BE2C (cell line): ENCODE measurements at regions not wholly inside any gene's neighbourhood (a gene's known extent, or its start where the extent isn't known, plus 50 kb on each side); places are given as distances from the start of the nearest gene placed in this dataset.

Experiments
- DNase-seq: peaks from one replicate; pipeline ENCODE4 v3.0.0-alpha.2; 2020
- H3K27me3 ChIP-seq: fragments of 250-450 bp; sonication (Bioruptor Pico); 2 replicates; pipeline ENCODE4 v1.5.1; 2020; ENCODE audit warnings: mild to moderate bottlenecking
- H3K36me3 ChIP-seq: fragments of 250-450 bp; sonication (Bioruptor Pico); 2 replicates; pipeline ENCODE4 v1.5.1; 2020; ENCODE audit warnings: mild to moderate bottlenecking
- H3K4me1 ChIP-seq: fragments of 250-450 bp; sonication (Bioruptor Pico); 2 replicates; pipeline ENCODE4 v1.5.1; 2020
- H3K4me3 ChIP-seq: 2 replicates; pipeline ENCODE4 v1.5.1; 2011; ENCODE audit warnings: low read depth, low read length
- H3K9me3 ChIP-seq: fragments of 250-450 bp; sonication (Bioruptor Pico); 2 replicates; pipeline ENCODE4 v1.5.1; 2020
- CTCF ChIP-seq: IDR thresholded peaks from 2 replicates; pipeline ENCODE4 v1.5.1; 2012; ENCODE audit warnings: mild to moderate bottlenecking, low read depth, low read length

GRCh38 chr9:109599131-109599530, 101.0 kb upstream of the PTPN3 start:
- H3K9me3 ChIP-seq, result no peaks in the 10 kb centered on the region
- no peaks in the 10 kb centered on the region for H3K4me1 ChIP-seq
- H3K27me3 ChIP-seq, result no peaks in the 10 kb centered on the region; the same call in 1 of the 2 replicates
- H3K36me3 ChIP-seq, result no peaks in the 10 kb centered on the region
- no peak for TF ChIP-seq CTCF
- H3K4me3 ChIP-seq, result no peak overlapping the region
- no peak for DNase-seq

GRCh38 chr9:109599711-109600110, 101.6 kb upstream of the PTPN3 start:
- Histone ChIP-seq H3K27me3 (no peaks in the 10 kb centered on the region; the same call in 1 of the 2 replicates), H3K9me3 (no peaks in the 10 kb centered on the region)
- TF ChIP-seq CTCF, result no peak

GRCh38 chr9:109600142-109600541, 102.0 kb upstream of the PTPN3 start:
- H3K4me3 ChIP-seq, result no peak overlapping the region
- H3K27me3 ChIP-seq, result no peaks in the 10 kb centered on the region; the same call in 1 of the 2 replicates
- no peaks in the 10 kb centered on the region for H3K9me3 ChIP-seq
- no peaks in the 10 kb centered on the region for H3K36me3 ChIP-seq
- H3K4me1 ChIP-seq, result no peaks in the 10 kb centered on the region
- no peak for DNase-seq
- no peak for TF ChIP-seq CTCF

More at GRCh38 chr9:109599711-109600110, 101.6 kb upstream of the PTPN3 start:
- DNase-seq, result no peak
- no peaks in the 10 kb centered on the region for H3K4me1 ChIP-seq
- no peaks in the 10 kb centered on the region for H3K36me3 ChIP-seq
- H3K4me3 ChIP-seq, result no peak overlapping the region

GRCh38 chr9:109601181-109601580, 103.1 kb upstream of the PTPN3 start:
- DNase-seq, result no peak
- Histone ChIP-seq H3K4me1 (no peaks in the 10 kb centered on the region), H3K4me3 (no peak overlapping the region), H3K36me3 (no peaks in the 10 kb centered on the region), H3K9me3 (no peaks in the 10 kb centered on the region), H3K27me3 (no peaks in the 10 kb centered on the region; the same call in 1 of the 2 replicates)
- TF ChIP-seq CTCF, result no peak

GRCh38 chr9:109602987-109603386, 104.9 kb upstream of the PTPN3 start:
- no peak overlapping the region for H3K4me3 ChIP-seq
- no peak for TF ChIP-seq CTCF

GRCh38 chr9:109604131-109604530, 106.0 kb upstream of the PTPN3 start:
- DNase-seq, result no peak
- no peak overlapping the region for H3K4me3 ChIP-seq
- no peaks in the 10 kb centered on the region for H3K4me1 ChIP-seq
- H3K36me3 ChIP-seq, result no peaks in the 10 kb centered on the region
- H3K27me3 ChIP-seq, result no peaks in the 10 kb centered on the region; the same call in 1 of the 2 replicates
- H3K9me3 ChIP-seq, result no peaks in the 10 kb centered on the region
- no peak for TF ChIP-seq CTCF

More at GRCh38 chr9:109602987-109603386, 104.9 kb upstream of the PTPN3 start:
- H3K4me1 ChIP-seq, result no peaks in the 10 kb centered on the region
- no peaks in the 10 kb centered on the region; the same call in 1 of the 2 replicates for H3K27me3 ChIP-seq
- H3K9me3 ChIP-seq, result no peaks in the 10 kb centered on the region
- no peak for DNase-seq
- H3K36me3 ChIP-seq, result no peaks in the 10 kb centered on the region
